ENCODE measurements at regions not wholly inside any gene's neighbourhood (a gene's known extent, or its start where the extent isn't known, plus 50 kb on each side); places are given as distances from the start of the nearest gene placed in this dataset.
"Not testable (repeated sequence)": the region's sequence is repeated elsewhere in the genome, so short reads cannot be mapped to it uniquely, and the experiment has no call there.

DNA sequence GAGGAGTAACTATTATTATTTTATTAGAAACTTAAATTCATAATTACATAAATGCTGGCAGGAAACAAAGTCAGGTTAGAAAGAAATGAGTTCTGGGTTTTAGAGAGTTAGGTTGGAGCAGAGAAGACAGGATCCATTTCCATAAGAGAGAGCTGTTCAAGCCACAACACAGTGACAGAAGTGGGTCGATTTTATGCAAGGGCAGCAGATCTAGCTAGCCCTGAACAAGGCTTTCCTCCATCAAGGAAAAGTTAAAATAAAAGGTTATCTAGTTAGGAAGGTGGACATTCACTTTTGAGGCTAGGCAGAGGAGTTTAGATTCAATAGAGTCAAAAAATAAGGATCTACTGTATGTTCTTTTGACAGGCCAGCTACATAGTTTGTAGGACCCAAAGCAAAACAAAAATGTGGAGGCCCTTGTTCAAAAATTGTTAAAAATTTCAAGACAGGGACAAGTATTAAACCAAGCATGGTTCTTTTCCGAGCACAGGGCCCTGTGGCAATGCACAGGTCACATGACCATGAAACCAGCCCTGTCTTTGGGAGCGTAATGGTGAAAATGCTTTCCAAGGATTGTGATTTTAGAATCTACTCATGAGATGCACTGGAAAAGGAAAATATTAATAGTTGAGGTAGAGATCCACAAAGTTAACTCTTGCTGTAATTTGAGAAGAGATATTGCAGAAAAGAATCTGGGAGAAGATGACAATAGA is 91.2 kb upstream of the CREB1 start:
- WGBS, 2 donors, result 89 to 90% methylated on average over 3 of the region's 3 CpGs

DNA sequence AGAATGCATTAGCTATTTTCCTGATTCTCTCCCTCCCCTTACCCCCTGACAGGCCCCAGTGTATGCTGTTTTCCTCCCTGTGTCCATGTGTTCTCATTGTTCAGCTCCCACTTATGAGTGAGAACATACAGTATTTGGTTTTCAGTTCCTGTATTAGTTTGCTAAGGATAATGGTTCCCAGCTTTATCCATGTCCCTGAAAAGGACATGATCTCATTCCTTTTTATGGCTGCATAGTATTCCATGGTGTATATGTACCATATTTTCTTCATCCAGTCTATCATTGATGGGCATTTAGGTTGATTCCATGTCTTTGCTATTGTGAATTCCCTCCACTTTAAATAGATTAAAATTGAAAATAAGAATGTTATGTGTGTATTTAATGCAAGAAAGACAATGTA is 89.9 kb upstream of the CREB1 start:
- not testable (repeated sequence) for DNase-seq

More for the DNA sequence above, 91.2 kb upstream of the CREB1 start:
- Histone ChIP-seq H3K27ac (no peak overlapping the region), H3K9me3 (no peaks in the 10 kb centered on the region), H3K36me3 (no peaks in the 10 kb centered on the region), H3K4me3 (replicated peaks in 1 of 3) (no peak overlapping the region), H3K27me3 (no peaks in the 10 kb centered on the region), H3K4me1 (no peaks in the 10 kb centered on the region)
- no peak for DNase-seq
- intact Hi-C loops (cut with DNase I), result no loop called here
- TF ChIP-seq, protein P1, sequence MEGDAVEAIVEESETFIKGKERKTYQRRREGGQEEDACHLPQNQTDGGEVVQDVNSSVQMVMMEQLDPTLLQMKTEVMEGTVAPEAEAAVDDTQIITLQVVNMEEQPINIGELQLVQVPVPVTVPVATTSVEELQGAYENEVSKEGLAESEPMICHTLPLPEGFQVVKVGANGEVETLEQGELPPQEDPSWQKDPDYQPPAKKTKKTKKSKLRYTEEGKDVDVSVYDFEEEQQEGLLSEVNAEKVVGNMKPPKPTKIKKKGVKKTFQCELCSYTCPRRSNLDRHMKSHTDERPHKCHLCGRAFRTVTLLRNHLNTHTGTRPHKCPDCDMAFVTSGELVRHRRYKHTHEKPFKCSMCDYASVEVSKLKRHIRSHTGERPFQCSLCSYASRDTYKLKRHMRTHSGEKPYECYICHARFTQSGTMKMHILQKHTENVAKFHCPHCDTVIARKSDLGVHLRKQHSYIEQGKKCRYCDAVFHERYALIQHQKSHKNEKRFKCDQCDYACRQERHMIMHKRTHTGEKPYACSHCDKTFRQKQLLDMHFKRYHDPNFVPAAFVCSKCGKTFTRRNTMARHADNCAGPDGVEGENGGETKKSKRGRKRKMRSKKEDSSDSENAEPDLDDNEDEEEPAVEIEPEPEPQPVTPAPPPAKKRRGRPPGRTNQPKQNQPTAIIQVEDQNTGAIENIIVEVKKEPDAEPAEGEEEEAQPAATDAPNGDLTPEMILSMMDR (IDR thresholded peaks at IDR 0.05), result no peak
- no peak for TF ChIP-seq POLR2A (IDR thresholded peaks at IDR 0.05)

DNA sequence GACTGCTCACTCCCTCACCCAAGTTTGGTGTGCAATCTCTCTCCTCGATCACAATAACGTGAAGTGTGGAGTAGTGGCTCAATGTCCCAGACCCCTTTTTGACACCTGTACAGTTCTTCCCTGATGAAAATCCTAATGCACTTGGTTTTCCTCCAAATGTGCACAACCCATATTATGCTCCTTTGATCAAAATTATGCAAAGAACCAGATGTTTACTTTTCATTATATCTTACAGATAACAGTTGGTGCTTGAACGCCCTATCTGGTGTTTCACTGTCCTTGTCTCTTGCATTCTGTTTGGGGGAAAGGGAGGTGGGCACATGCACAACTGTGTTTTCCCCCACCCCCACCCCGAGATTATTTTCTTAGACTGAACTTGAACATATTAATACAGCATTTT is 85.0 kb upstream of the CREB1 start:
- 83 to 85% methylated on average over 4 of the region's 4 CpGs for WGBS, 2 donors
- Histone ChIP-seq H3K27ac (no peak overlapping the region), H3K9me3 (no peaks in the 10 kb centered on the region), H3K36me3 (no peaks in the 10 kb centered on the region), H3K4me3 (replicated peaks in 1 of 3) (no peak overlapping the region), H3K4me1 (no peaks in the 10 kb centered on the region), H3K27me3 (no peaks in the 10 kb centered on the region)
- intact Hi-C loops (cut with DNase I), result no loop called here
- no peak for DNase-seq
- no peak for TF ChIP-seq POLR2A (IDR thresholded peaks at IDR 0.05)
- TF ChIP-seq, protein P1 (IDR thresholded peaks at IDR 0.05), result no peak

More for the DNA sequence above, 89.9 kb upstream of the CREB1 start:
- H3K36me3 ChIP-seq; H3K4me3 ChIP-seq (replicated peaks in 1 of 3); H3K4me1 ChIP-seq; H3K27ac ChIP-seq; intact Hi-C loops (cut with DNase I); H3K9me3 ChIP-seq; H3K27me3 ChIP-seq: not testable (repeated sequence)

DNA sequence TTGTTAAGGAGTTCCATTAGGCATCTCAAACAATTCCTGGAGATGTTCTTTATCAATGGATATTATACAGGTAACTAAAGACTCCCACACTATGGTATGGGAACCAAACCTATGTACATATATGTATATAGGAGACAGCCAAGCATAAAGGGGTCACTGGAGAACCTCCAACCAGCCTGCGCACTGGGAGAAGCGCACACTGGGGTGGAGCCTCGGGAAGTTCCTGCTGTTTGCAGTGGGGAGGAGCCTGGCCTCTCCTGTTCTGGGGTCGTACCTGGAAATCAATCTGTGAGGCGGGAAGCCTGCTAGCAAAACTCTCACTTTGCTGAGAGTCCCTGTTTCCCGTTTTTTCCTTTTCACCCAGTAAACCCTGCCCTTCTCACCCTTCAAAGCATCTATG is 83.1 kb upstream of the CREB1 start:
- Histone ChIP-seq H3K9me3 (no peaks in the 10 kb centered on the region), H3K27me3 (no peaks in the 10 kb centered on the region), H3K36me3 (no peaks in the 10 kb centered on the region), H3K27ac (no peak overlapping the region), H3K4me3 (replicated peaks in 1 of 3) (no peak overlapping the region), H3K4me1 (no peaks in the 10 kb centered on the region)
- intact Hi-C loops (cut with DNase I), result no loop called here
- DNase-seq, result no peak
- TF ChIP-seq POLR2A (IDR thresholded peaks at IDR 0.05), result no peak
- TF ChIP-seq, protein P1 (IDR thresholded peaks at IDR 0.05), result no peak
- WGBS, 2 donors, result 55 to 56% methylated on average over 6 of the region's 6 CpGs

DNA sequence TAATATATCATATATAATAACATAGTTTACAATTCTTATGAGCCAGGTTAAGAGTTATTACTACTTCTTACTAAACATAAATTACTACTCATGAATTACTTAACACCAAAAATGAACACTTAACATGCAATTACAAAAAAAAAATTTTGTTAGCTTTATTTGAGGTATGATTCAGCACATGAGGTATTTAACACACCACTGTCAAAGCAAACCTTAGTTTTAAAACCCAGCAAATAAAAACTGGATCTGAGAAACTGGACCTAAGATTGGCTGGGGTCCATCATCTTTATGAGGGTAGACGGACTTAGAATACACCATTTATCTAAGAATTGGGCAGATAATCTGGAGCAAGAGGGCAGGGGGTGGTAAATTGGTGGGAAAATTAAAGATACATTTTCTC is 81.8 kb upstream of the CREB1 start:
- intact Hi-C loops (cut with DNase I), result no loop called here
- Histone ChIP-seq H3K36me3 (no peaks in the 10 kb centered on the region), H3K4me3 (replicated peaks in 1 of 3) (no peak overlapping the region), H3K9me3 (no peaks in the 10 kb centered on the region), H3K27ac (no peak overlapping the region), H3K27me3 (no peaks in the 10 kb centered on the region), H3K4me1 (no peaks in the 10 kb centered on the region)
- no peak for DNase-seq
- TF ChIP-seq, protein P1 (IDR thresholded peaks at IDR 0.05), result no peak
- no peak for TF ChIP-seq POLR2A (IDR thresholded peaks at IDR 0.05)
- WGBS, 2 donors, result 81 to 82% methylated on average over 1 of the region's 1 CpG

Measured in thyroid gland (tissue), 4 donors.